GM21825 (cell line): ENCODE measurements at regions not wholly inside any gene's neighbourhood (a gene's known extent, or its start where the extent isn't known, plus 50 kb on each side); places are given as distances from the start of the nearest gene placed in this dataset.

Experiments
- ATAC-seq: cut with Tn5 transposase; IDR thresholded peaks from one replicate; pipeline ENCODE4 v1.9.1; 2021; ENCODE audit warnings: mild to moderate bottlenecking, moderate library complexity; ENCODE audit not compliant: unreplicated experiment

DNA sequence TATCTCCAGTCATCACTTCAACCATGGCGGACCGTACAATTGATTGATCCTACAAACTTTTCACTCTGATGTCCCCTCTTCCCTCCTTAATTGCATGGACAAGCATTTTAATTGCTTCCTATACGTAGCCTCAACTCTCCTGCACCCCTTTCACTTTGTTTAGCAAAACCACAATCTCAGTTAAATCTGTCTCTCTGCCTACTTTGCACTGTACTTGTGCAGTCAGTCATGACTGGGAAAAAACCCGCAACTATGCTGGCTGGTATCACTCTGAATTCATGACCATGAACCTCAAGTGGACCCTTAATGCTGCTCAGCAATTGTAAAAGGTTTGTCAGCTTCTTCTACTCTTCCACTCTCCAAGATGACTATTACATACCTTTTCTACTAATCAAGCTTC, 51.7 kb upstream of the AFF2 start:
- ATAC-seq = no peak
